WTC11 (cell line): ENCODE measurements at regions not wholly inside any gene's neighbourhood (a gene's known extent, or its start where the extent isn't known, plus 50 kb on each side); places are given as distances from the start of the nearest gene placed in this dataset.

Experiments
- CDX4 ChIP-seq: fragments of 250-450 bp; sonication (Bioruptor Pico); IDR thresholded peaks from 2 replicates; pipeline ENCODE4 v1.9.0; 2021; ENCODE audit warnings: moderate library complexity, mild to moderate bottlenecking, inconsistent platforms, borderline replicate concordance
- CTCF ChIP-seq: fragments of 200-600 bp; IDR thresholded peaks from 2 replicates; pipeline ENCODE4 v1.8.0; 2022; ENCODE audit warnings: antibody characterized with exemption
- IRF2 ChIP-seq: sonication (generic); formaldehyde crosslinking; IDR thresholded peaks from 2 replicates; pipeline ENCODE4 v1.8.0; 2022; ENCODE audit warnings: low read depth, missing genetic modification reagents, borderline replicate concordance
- RELA ChIP-seq: sonication (generic); formaldehyde crosslinking; IDR thresholded peaks from 2 replicates; pipeline ENCODE4 v1.8.1; 2022; ENCODE audit warnings: missing genetic modification reagents, mild to moderate bottlenecking, borderline replicate concordance

GRCh38 chr14:53716578-53716977 is 240.0 kb downstream of the BMP4 start:
- no peak for TF ChIP-seq IRF2 (CRISPR knock-in tag)
- TF ChIP-seq CTCF = no peak
- no peak for TF ChIP-seq RELA
- no peak for TF ChIP-seq CDX4
